Activated T-helper 2 cell treated with anti-CD3 and anti-CD28 coated beads, Interferon-gamma antibody, Interleukin-2, Interleukin-4, amounts not matched to agents 10 μg/mL and 5 μg/mL and 100 μg/mL, durations not matched to agents 14 hours and 24 hours and 36 hours (primary cell): ENCODE measurements at regions not wholly inside any gene's neighbourhood (a gene's known extent, or its start where the extent isn't known, plus 50 kb on each side); places are given as distances from the start of the nearest gene placed in this dataset.

ENCODE experiments used
- DNase-seq: peaks from one replicate; pipeline ENCODE4 v3.0.0; 2021; ENCODE audit warnings: low spot score
- H3K27ac Mint-ChIP-seq: one replicate; pipeline ENCODE4 v1.8.0; 2021; ENCODE audit warnings: mixed read lengths
- H3K27me3 Mint-ChIP-seq: one replicate; pipeline ENCODE4 v1.8.0; 2021; ENCODE audit warnings: low read depth, mixed read lengths
- H3K36me3 Mint-ChIP-seq: one replicate; pipeline ENCODE4 v1.8.0; 2021; ENCODE audit warnings: low read depth, mixed read lengths
- H3K4me1 Mint-ChIP-seq: one replicate; pipeline ENCODE4 v1.8.0; 2021; ENCODE audit warnings: low read depth, mixed read lengths
- H3K4me3 Mint-ChIP-seq: one replicate; pipeline ENCODE4 v1.8.0; 2021; ENCODE audit warnings: low read depth, mild to moderate bottlenecking, moderate library complexity, mixed read lengths
- H3K9me3 Mint-ChIP-seq: one replicate; pipeline ENCODE4 v1.8.0; 2021; ENCODE audit warnings: mixed read lengths
- intact Hi-C: fragments of 100-400 bp; cut with micrococcal nuclease; formaldehyde crosslinking; loops from one replicate; pipeline ENCODE4 v1.15.1; 2023

DNA sequence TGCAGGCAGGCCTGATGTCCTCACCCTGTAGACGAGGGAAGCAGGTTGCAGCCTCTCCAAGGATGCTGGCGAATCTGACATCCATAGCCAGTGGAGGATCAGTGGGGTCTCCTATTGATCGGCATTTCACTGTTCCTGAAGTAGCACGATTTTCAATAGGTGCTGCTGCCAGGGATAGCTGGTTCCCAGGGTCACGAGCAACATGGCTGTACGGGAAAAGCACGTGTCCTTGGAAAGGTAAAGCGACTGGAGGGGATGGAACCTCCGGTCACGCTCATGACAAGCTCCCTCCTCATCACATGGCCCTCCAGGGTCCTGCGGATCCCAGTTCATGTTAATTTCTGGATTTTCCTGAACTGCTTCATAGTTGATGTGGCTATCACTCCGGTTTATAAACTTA, 373.7 kb upstream of the SMIM21 start:
- Mint-ChIP-seq H3K27me3 (no peaks in the 10 kb centered on the region), H3K36me3 (no peaks in the 10 kb centered on the region), H3K27ac (no peak overlapping the region), H3K9me3 (no peaks in the 10 kb centered on the region), H3K4me1 (no peaks in the 10 kb centered on the region), H3K4me3 (no peak overlapping the region)
- intact Hi-C loops: no loop called here
- DNase-seq: no peak

- no peak overlapping the region for H3K4me3 Mint-ChIP-seq
- H3K27me3 Mint-ChIP-seq: no peaks in the 10 kb centered on the region
- intact Hi-C loops: no loop called here
- H3K4me1 Mint-ChIP-seq: no peaks in the 10 kb centered on the region
- no peaks in the 10 kb centered on the region for H3K9me3 Mint-ChIP-seq
- H3K36me3 Mint-ChIP-seq: no peaks in the 10 kb centered on the region
- no peak overlapping the region for H3K27ac Mint-ChIP-seq
- DNase-seq: no peak
Measured at GRCh38 chr18:75800331-75800648, 372.8 kb upstream of the SMIM21 start.

DNA sequence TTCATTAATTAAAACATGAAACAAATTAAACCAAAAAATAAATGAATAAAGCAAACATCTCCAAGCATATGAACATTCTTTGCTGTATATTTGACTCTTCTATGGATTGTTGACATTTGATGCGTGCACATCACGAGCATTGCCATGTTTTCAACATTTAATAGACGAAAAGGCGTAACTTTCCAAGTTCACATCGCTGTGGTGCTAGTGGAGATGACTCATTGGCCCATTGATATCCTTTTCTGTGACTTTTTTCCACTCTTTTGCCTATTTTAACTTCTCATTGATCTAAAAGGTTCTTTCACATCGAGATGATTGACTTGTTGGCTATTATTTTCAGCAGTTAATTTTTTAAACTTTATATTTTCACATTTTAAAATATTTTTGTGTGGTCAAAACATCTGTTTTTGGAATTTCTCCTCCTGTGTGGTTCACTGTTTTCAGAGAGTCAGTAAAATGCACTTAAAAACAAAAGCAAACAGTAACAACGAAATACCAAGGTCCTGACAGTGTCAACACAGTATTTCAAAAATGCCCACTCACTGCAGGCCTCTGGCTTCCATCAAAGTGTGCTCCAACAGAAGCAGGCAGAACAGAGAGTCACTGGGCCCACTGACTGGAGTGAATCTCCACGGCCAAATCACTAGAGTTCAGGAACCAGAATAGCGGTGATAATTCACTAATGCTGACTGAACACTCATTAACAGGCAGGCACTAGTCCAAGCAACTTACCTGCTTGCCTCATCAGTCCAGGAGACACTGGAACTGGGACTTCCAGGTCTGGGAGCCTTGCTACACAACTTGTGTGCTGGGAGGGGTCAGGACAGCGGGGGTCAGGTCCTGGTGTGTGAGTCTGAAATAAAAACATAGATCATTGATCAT, 372.2 kb upstream of the SMIM21 start:
- Mint-ChIP-seq H3K36me3 (no peaks in the 10 kb centered on the region), H3K27ac (no peak overlapping the region), H3K9me3 (no peaks in the 10 kb centered on the region), H3K4me3 (no peak overlapping the region), H3K4me1 (no peaks in the 10 kb centered on the region), H3K27me3 (no peaks in the 10 kb centered on the region)
- intact Hi-C loops: no loop called here
- DNase-seq: no peak

- Mint-ChIP-seq H3K36me3 (no peaks in the 10 kb centered on the region), H3K27me3 (no peaks in the 10 kb centered on the region), H3K4me3 (no peak overlapping the region), H3K4me1 (no peaks in the 10 kb centered on the region), H3K27ac (no peak overlapping the region), H3K9me3 (no peaks in the 10 kb centered on the region)
- no peak for DNase-seq
- intact Hi-C loops: no loop called here
Measured at GRCh38 chr18:75797046-75797445, 369.5 kb upstream of the SMIM21 start.

DNA sequence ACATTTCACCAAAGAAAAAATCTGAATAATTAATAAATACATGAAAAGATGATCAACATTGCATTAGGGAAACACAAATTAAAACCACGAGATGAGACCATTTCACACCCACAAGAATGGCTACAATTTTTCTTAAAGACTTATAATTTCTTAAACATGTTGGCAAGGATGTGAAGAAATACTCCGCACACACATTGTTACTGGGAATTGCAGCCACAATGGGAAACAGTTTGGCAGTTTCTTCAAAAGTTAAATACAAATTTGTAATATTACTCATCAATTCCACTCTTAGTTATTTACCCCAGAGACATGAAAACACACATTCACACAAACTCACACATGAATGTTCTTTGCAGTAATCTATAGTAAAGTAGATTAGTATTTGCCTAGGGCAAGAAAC, 363.3 kb upstream of the SMIM21 start:
- H3K27ac Mint-ChIP-seq: no peak overlapping the region
- H3K4me1 Mint-ChIP-seq: no peaks in the 10 kb centered on the region
- intact Hi-C loops: no loop called here
- no peaks in the 10 kb centered on the region for H3K27me3 Mint-ChIP-seq
- no peak overlapping the region for H3K4me3 Mint-ChIP-seq
- no peaks in the 10 kb centered on the region for H3K9me3 Mint-ChIP-seq
- H3K36me3 Mint-ChIP-seq: no peaks in the 10 kb centered on the region
- no peak for DNase-seq

GRCh38 chr18:75790111-75790510, 362.6 kb upstream of the SMIM21 start:
- Mint-ChIP-seq H3K4me3 (no peak overlapping the region), H3K27ac (no peak overlapping the region), H3K36me3 (no peaks in the 10 kb centered on the region), H3K27me3 (no peaks in the 10 kb centered on the region), H3K9me3 (no peaks in the 10 kb centered on the region), H3K4me1 (no peaks in the 10 kb centered on the region)
- intact Hi-C loops: no loop called here
- DNase-seq: no peak

- intact Hi-C loops: no loop called here
- H3K27ac Mint-ChIP-seq: no peak overlapping the region
- no peaks in the 10 kb centered on the region for H3K36me3 Mint-ChIP-seq
- no peak for DNase-seq
- H3K4me3 Mint-ChIP-seq: no peak overlapping the region
- no peaks in the 10 kb centered on the region for H3K27me3 Mint-ChIP-seq
- H3K9me3 Mint-ChIP-seq: no peaks in the 10 kb centered on the region
- no peaks in the 10 kb centered on the region for H3K4me1 Mint-ChIP-seq
Measured at GRCh38 chr18:75785834-75786233, 358.3 kb upstream of the SMIM21 start.

- no peaks in the 10 kb centered on the region for H3K36me3 Mint-ChIP-seq
- no peaks in the 10 kb centered on the region for H3K9me3 Mint-ChIP-seq
- no peaks in the 10 kb centered on the region for H3K27me3 Mint-ChIP-seq
- no peak for DNase-seq
- intact Hi-C loops: no loop called here
- H3K4me1 Mint-ChIP-seq: no peaks in the 10 kb centered on the region
- no peak overlapping the region for H3K27ac Mint-ChIP-seq
- H3K4me3 Mint-ChIP-seq: no peak overlapping the region
Measured at GRCh38 chr18:75785206-75785605, 357.7 kb upstream of the SMIM21 start.

DNA sequence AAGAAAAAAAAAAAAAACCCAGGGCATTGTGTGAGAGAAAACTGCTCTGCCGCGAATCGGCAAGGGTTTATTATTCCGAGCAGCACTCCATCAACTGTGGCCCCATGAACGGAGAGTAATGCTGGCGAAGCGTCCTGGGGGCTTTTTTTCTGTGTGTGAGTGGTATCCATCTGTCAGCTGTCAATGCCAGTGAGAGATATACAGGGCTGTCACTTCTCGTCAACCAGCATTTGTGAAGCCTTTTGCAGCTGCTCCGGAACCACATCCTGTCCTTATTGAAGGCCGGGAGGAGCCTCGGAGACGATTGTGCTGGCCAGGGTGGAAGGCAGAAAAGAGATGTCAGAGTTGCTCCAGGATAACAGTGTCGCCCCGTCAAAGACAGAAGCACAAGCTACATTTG, 356.9 kb upstream of the SMIM21 start:
- Mint-ChIP-seq H3K4me1 (no peaks in the 10 kb centered on the region), H3K9me3 (no peaks in the 10 kb centered on the region), H3K27ac (no peak overlapping the region), H3K36me3 (no peaks in the 10 kb centered on the region), H3K27me3 (no peaks in the 10 kb centered on the region), H3K4me3 (no peak overlapping the region)
- DNase-seq: no peak
- intact Hi-C loops: no loop called here

- Mint-ChIP-seq H3K36me3 (no peaks in the 10 kb centered on the region), H3K27me3 (no peaks in the 10 kb centered on the region), H3K27ac (no peak overlapping the region), H3K4me1 (no peaks in the 10 kb centered on the region), H3K9me3 (no peaks in the 10 kb centered on the region), H3K4me3 (no peak overlapping the region)
- intact Hi-C loops: no loop called here
- DNase-seq: no peak
Measured at GRCh38 chr18:75783566-75784281, 356.2 kb upstream of the SMIM21 start.

DNA sequence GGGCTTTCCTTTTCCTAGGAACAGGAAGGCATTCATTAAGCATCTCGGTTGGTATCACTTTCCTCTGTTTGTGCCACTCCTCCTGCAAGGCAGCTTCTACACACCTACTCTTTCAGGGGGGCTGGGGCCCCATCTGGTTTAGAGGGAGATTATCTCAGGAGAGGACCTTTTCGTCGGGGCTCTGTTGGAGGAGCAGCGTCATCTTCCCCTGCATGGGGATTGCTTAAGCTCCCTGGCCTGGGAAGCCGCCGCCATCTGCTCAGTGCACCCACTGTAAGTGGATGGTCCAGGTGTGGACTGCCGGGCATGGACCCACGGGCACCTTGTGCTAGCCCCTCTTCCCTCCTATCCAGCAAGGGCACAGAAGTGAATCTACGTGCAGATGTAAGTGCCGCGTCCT, 355.3 kb upstream of the SMIM21 start:
- no peak overlapping the region for H3K4me3 Mint-ChIP-seq
- H3K9me3 Mint-ChIP-seq: no peaks in the 10 kb centered on the region
- H3K27me3 Mint-ChIP-seq: no peaks in the 10 kb centered on the region
- DNase-seq: no peak
- H3K36me3 Mint-ChIP-seq: no peaks in the 10 kb centered on the region
- intact Hi-C loops: no loop called here
- no peak overlapping the region for H3K27ac Mint-ChIP-seq
- H3K4me1 Mint-ChIP-seq: no peaks in the 10 kb centered on the region

- no peaks in the 10 kb centered on the region for H3K36me3 Mint-ChIP-seq
- DNase-seq: no peak
- no peak overlapping the region for H3K4me3 Mint-ChIP-seq
- no peaks in the 10 kb centered on the region for H3K4me1 Mint-ChIP-seq
- no peaks in the 10 kb centered on the region for H3K9me3 Mint-ChIP-seq
- intact Hi-C loops: no loop called here
- no peaks in the 10 kb centered on the region for H3K27me3 Mint-ChIP-seq
- no peak overlapping the region for H3K27ac Mint-ChIP-seq
Measured at GRCh38 chr18:75782204-75782603, 354.7 kb upstream of the SMIM21 start.

DNA sequence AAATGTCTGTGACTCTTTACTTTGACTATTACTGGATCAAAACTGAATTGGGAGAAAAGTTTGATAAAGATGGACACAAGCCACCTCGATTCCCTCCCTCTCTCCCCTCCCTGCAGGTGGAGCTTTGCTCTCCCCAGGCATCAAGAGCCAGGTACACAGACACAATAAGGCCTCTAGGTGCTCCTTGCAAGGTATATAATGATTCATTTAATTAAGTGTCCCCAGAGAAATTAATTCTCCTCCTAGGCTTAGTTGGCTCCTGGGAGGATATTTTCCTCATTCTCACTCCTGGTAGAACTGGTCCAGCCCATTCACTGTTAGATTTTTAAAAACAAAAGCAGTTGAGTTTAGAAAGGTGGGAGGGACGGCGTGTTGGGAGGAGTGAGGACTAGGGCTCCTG, 352.4 kb upstream of the SMIM21 start:
- no peak overlapping the region for H3K27ac Mint-ChIP-seq
- no peaks in the 10 kb centered on the region for H3K36me3 Mint-ChIP-seq
- DNase-seq: no peak
- intact Hi-C loops: no loop called here
- no peaks in the 10 kb centered on the region for H3K27me3 Mint-ChIP-seq
- H3K4me3 Mint-ChIP-seq: no peak overlapping the region
- no peaks in the 10 kb centered on the region for H3K9me3 Mint-ChIP-seq
- no peaks in the 10 kb centered on the region for H3K4me1 Mint-ChIP-seq
